GM12873 (cell line): ENCODE measurements at regions not wholly inside any gene's neighbourhood (a gene's known extent, or its start where the extent isn't known, plus 50 kb on each side); places are given as distances from the start of the nearest gene placed in this dataset.

Source experiments
- TF ChIP-seq, protein P1 (sequence below): IDR thresholded peaks from 2 replicates; pipeline ENCODE4 v1.5.1; 2012; ENCODE audit warnings: low read depth, mild to moderate bottlenecking, moderate library complexity, low read length, control low read depth; ENCODE audit not compliant: insufficient read depth; ENCODE audit errors: missing control alignments

DNA sequence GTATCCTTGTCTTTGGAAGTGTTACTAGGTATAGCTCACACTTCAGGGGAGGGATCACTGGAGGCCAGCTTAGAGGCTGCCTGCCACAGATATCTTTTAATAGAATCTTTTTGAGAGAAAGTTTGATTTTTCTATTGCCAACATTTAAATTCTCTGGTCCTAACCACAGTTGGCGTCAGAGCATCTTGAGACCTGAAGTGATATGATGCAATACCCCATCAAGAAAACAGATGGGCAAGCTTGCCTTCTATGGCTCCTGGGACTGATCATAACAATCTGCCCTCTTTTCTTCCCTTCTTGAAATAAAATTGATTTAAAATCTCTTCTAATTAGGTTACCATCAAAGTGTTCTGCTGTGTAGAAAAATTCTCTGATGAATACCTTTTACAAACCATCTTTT is 105.5 kb upstream of the ACKR3 start:
- TF ChIP-seq, protein P1, sequence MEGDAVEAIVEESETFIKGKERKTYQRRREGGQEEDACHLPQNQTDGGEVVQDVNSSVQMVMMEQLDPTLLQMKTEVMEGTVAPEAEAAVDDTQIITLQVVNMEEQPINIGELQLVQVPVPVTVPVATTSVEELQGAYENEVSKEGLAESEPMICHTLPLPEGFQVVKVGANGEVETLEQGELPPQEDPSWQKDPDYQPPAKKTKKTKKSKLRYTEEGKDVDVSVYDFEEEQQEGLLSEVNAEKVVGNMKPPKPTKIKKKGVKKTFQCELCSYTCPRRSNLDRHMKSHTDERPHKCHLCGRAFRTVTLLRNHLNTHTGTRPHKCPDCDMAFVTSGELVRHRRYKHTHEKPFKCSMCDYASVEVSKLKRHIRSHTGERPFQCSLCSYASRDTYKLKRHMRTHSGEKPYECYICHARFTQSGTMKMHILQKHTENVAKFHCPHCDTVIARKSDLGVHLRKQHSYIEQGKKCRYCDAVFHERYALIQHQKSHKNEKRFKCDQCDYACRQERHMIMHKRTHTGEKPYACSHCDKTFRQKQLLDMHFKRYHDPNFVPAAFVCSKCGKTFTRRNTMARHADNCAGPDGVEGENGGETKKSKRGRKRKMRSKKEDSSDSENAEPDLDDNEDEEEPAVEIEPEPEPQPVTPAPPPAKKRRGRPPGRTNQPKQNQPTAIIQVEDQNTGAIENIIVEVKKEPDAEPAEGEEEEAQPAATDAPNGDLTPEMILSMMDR = no peak

DNA sequence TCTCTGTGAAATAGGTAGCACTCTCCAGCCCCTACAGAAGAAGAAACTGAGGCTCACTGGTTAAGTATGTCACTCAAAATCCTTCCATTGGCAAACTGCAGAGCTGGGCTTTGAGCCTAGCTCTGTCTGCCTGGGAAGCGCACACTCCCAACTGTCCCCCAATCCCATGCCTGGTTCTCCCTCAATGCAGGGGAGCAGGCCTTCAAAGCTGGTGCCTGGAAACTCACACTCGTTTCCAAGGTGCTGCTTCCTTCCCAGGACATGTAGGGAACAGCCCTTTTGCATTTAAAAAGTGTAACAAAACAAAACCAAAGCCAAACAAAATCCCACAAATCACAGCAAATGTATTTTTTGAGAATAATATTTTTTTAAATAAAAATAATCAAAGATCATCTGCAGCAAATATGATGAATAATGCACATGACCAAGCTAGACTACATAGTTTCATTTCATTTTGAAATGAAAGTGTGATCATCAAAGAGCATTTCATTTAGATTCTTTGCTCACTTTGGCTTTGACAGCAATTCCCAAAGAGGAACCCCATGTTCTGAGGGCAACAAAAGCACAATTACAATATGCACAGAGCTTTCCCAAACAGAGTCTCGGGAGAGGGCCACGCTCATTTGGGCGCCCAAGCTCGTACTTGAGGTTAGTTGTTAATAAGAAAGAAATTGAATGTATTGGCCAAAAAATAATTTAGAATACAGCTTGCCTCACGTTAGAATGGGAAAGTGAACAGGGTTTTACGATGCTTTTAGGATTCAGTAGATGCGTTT is 96.7 kb upstream of the ACKR3 start:
- TF ChIP-seq, protein P1 = no peak

DNA sequence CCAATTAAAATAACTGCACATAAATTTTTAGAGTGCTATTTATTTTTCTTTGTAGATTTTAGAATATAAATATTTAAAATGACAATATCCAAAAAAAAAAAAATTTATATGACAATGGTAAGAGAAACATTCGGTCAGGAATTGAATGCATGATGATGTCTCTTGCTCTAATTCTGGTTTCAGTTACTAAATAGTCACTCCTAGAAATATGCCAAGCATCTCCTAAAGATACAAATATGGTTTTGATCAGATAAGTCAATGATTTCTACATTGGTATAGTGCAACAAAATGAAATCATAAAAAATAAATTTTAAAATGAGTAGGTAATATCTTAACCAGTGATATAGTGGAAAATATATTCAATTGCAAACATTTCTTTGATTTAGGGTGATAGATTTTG is 95.9 kb upstream of the ACKR3 start:
- TF ChIP-seq, protein P1 = no peak

DNA sequence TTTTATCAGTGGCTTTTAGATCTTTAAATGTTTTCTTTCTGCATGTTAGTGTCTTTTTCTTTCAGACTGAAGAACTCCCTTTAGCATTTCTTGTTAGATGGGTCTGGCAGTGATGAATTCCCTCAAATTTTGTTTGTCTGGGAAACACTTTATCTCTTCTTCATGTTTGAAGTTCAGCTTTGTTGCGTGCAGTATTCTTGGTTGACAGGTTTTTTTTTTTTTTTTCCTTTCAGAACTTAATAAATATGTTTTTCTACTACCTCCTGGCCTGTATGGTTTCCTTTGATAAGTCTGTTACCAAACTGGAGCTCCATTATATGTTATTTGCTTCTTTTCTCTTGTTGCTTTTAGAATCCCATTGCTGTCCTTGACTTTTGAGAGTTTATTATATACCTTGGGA is 89.8 kb upstream of the ACKR3 start:
- TF ChIP-seq, protein P1 = no peak

DNA sequence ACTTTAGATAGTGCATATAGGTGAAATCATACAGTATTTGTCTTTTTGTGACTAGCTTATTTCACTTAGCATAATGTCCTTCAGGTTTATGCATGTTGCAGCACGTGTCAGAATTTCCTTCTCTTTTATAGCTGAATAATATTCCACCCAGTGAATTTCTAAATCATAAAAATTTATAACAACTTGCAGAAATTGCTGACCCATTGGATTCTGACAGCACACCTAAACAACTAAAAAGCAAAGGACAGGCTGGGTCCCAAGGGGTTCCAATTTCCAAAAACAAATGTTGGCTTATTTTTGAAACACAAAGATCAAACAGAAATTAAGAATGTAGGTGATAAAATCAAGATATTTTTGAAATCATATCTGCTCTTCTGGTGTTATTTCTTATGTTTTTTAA is 86.5 kb upstream of the ACKR3 start:
- TF ChIP-seq, protein P1 = no peak

DNA sequence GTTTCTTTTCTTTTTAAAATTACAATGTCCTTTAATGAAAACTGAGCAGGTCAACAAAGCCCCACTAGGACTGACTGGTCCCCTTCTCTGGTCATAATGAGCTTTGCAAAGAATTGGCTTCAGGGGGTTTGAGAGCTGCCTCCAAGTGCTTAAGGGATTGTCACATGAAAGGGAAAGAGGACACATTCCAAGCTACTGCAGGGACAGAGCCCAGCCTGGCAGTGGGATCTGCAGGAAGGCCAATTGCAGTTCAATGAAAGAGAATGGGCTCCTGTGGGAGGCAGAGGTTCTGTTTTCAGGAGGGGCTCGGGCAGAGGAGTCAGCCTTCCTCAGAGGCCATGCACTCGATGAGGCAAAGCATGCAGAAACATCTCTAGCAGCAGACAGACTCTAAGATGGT is 84.1 kb upstream of the ACKR3 start:
- TF ChIP-seq, protein P1 = no peak

DNA sequence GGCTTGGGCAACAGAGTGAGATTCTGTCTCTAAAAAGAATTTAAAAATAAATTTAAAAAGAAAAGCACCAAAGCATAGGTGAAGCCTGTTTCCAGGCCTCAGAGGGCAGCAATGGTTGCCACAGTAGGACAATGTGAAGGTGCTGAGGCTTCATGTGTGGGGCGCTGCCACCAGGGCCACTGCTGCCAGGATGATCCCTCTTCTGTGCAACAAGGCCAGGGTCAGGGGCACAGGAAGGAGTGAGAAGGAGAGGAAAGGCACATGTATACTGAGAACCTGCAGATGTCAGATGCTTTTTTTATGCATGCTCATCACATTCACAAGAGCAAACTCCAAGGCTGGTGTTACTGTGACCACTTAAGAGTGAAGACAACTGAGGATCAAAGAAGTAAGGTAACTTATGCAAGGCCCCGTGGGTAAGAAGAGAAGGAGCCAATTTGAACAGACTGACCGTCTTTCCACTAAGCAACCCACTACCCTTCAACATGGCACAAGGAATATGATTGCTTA is 79.7 kb upstream of the ACKR3 start:
- TF ChIP-seq, protein P1 = no peak
